ENCODE measurements at regions not wholly inside any gene's neighbourhood (a gene's known extent, or its start where the extent isn't known, plus 50 kb on each side); places are given as distances from the start of the nearest gene placed in this dataset.

GRCh38 chr5:33043343-33043997 is 332.3 kb downstream of the NPR3 start:
- no peak for TF ChIP-seq CTCF (IDR thresholded peaks at IDR 0.05; ENCODE audit: borderline replicate concordance, extremely low read depth, low read length, poor library complexity, severe bottlenecking)
- TF ChIP-seq EZH2 (IDR thresholded peaks at IDR 0.05; ENCODE audit: borderline replicate concordance, low read depth, low read length, severe bottlenecking): no peak
